GM23338 (cell line): ENCODE measurements at regions not wholly inside any gene's neighbourhood (a gene's known extent, or its start where the extent isn't known, plus 50 kb on each side); places are given as distances from the start of the nearest gene placed in this dataset.

Source experiments
- ATAC-seq: fragments of 200-7000 bp; cut with Tn5 transposase; 3 replicates; pipeline ENCODE4 v1.9.1; 2020
- DNase-seq: peaks from one replicate; pipeline ENCODE4 v3.0.0-alpha.2; 2015; ENCODE audit warnings: low spot score
- H2AFZ ChIP-seq: fragments of 200-600 bp; sonication (generic); 2 replicates; pipeline ENCODE4 v1.8.0; 2016; ENCODE audit warnings: antibody characterized with exemption, mild to moderate bottlenecking, moderate library complexity
- H3F3A ChIP-seq: fragments of 200-600 bp; sonication (generic); replicated peaks from 2 replicates; pipeline ENCODE4 v1.8.0; 2017; ENCODE audit warnings: antibody characterized with exemption, mixed run types, low read depth
- H3K27ac ChIP-seq: fragments of 200-600 bp; sonication (generic); 2 replicates; pipeline ENCODE4 v1.6.1; 2016; ENCODE audit warnings: low read depth
- H3K27me3 ChIP-seq: fragments of 200-600 bp; sonication (generic); 2 replicates; pipeline ENCODE4 v1.8.0; 2016; ENCODE audit warnings: mild to moderate bottlenecking, mixed run types, moderate library complexity; ENCODE audit not compliant: insufficient read depth
- H3K36me3 ChIP-seq: fragments of 200-600 bp; sonication (generic); 2 replicates; pipeline ENCODE4 v1.8.0; 2016; ENCODE audit warnings: mild to moderate bottlenecking; ENCODE audit not compliant: insufficient read depth
- H3K4me1 ChIP-seq: fragments of 200-600 bp; sonication (generic); 2 replicates; pipeline ENCODE4 v1.8.0; 2016; ENCODE audit warnings: mild to moderate bottlenecking, moderate library complexity; ENCODE audit not compliant: insufficient read depth
- H3K4me2 ChIP-seq: fragments of 200-600 bp; sonication (generic); 2 replicates; pipeline ENCODE4 v1.7.1; 2017; ENCODE audit warnings: mixed run types
- H3K4me3 ChIP-seq: fragments of 200-600 bp; sonication (generic); 2 replicates; pipeline ENCODE4 v1.6.1; 2016; ENCODE audit warnings: mixed run types
- H3K79me2 ChIP-seq: fragments of 200-600 bp; sonication (generic); replicated peaks from 2 replicates; pipeline ENCODE4 v1.8.0; 2017; ENCODE audit warnings: mild to moderate bottlenecking; ENCODE audit not compliant: insufficient read depth
- H3K9me2 ChIP-seq: fragments of 200-600 bp; sonication (generic); 2 replicates; pipeline ENCODE4 v1.8.0; 2017; ENCODE audit not compliant: insufficient read depth
- H4K20me1 ChIP-seq: fragments of 200-600 bp; sonication (generic); replicated peaks from 2 replicates; pipeline ENCODE4 v1.8.0; 2017; ENCODE audit warnings: mild to moderate bottlenecking; ENCODE audit not compliant: insufficient read depth
- H3K27ac Mint-ChIP-seq: 2 replicates; pipeline ENCODE4 v1.8.0; 2020; ENCODE audit warnings: inconsistent platforms, mild to moderate bottlenecking, moderate library complexity, mixed read lengths
- H3K27me3 Mint-ChIP-seq: 3 replicates; pipeline ENCODE4 v1.8.0; 2022; ENCODE audit warnings: low read depth, mild to moderate bottlenecking, moderate library complexity, mixed read lengths, inconsistent platforms; ENCODE audit not compliant: insufficient read depth, poor library complexity
- H3K36me3 Mint-ChIP-seq: 3 replicates; pipeline ENCODE4 v1.8.0; 2021; ENCODE audit warnings: low read depth, mild to moderate bottlenecking, inconsistent platforms, moderate library complexity, mixed read lengths
- H3K4me1 Mint-ChIP-seq: 3 replicates; pipeline ENCODE4 v1.8.0; 2020; ENCODE audit warnings: mild to moderate bottlenecking, inconsistent platforms, mixed read lengths
- H3K4me3 Mint-ChIP-seq: 3 replicates; pipeline ENCODE4 v1.8.0; 2021; ENCODE audit warnings: moderate library complexity, mild to moderate bottlenecking, inconsistent platforms, mixed read lengths
- H3K9me3 Mint-ChIP-seq: 3 replicates; pipeline ENCODE4 v1.8.0; 2020; ENCODE audit warnings: moderate library complexity, mild to moderate bottlenecking, inconsistent platforms, mixed read lengths
- CTCF ChIP-seq, 2 experiments: fragments of 200-600 bp in 1 of 2; sonication (generic) in 1 of 2; conservative IDR thresholded peaks; 2 replicates each; pipeline versions ENCODE4 v1.5.1 to v1.6.1; 2016 to 2017; ENCODE audit warnings: antibody characterized with exemption in 2 of 2, low read depth in 2 of 2, mild to moderate bottlenecking in 2 of 2, moderate library complexity in 1 of 2
- ETS1 ChIP-seq: IDR thresholded peaks from 2 replicates; pipeline ENCODE4 v1.6.1; 2016; ENCODE audit warnings: antibody characterized with exemption
- NANOG ChIP-seq: IDR thresholded peaks from 2 replicates; pipeline ENCODE4 v1.6.1; 2016; ENCODE audit warnings: antibody characterized with exemption, borderline replicate concordance
- POLR2AphosphoS5 ChIP-seq: IDR thresholded peaks from 2 replicates; pipeline ENCODE4 v1.6.1; 2016; ENCODE audit warnings: antibody characterized with exemption, low read depth
- REST ChIP-seq: IDR thresholded peaks from one replicate; pipeline ENCODE4 v1.6.1; 2018; ENCODE audit warnings: antibody characterized with exemption; ENCODE audit not compliant: unreplicated experiment
- STAT1 ChIP-seq: IDR thresholded peaks from one replicate; pipeline ENCODE4 v1.6.1; 2016; ENCODE audit warnings: antibody characterized with exemption; ENCODE audit not compliant: unreplicated experiment
- ZNF114 ChIP-seq: fragments of 250-450 bp; sonication (Bioruptor Pico); IDR thresholded peaks from 2 replicates; pipeline ENCODE4 v1.5.0; 2020; ENCODE audit warnings: mild to moderate bottlenecking, moderate library complexity
- ZNF331 ChIP-seq: fragments of 250-450 bp; sonication (Bioruptor Pico); IDR thresholded peaks from 2 replicates; pipeline ENCODE4 v1.5.0; 2020; ENCODE audit warnings: low read depth, mild to moderate bottlenecking, moderate library complexity
- ZNF462 ChIP-seq: fragments of 250-450 bp; sonication (Bioruptor Pico); IDR thresholded peaks from 2 replicates; pipeline ENCODE4 v1.5.0; 2020; ENCODE audit warnings: mild to moderate bottlenecking, moderate library complexity

- TF ChIP-seq REST, result no peak
- no peak for TF ChIP-seq STAT1
- TF ChIP-seq CTCF (conservative IDR thresholded peaks at IDR 0.05; ENCODE audit: low read depth in 2 of 2), result no peak
- no peak for TF ChIP-seq NANOG
- no peak for TF ChIP-seq POLR2AphosphoS5
- no peak for TF ChIP-seq ZNF462 (CRISPR knock-in tag)
- TF ChIP-seq ETS1, result no peak
- TF ChIP-seq ZNF114 (CRISPR knock-in tag), result no peak
- TF ChIP-seq ZNF331, result no peak
- H3K27ac Mint-ChIP-seq, result no peak overlapping the region
These were observed 101.0 kb upstream of the PDE1C start for GRCh38 chr7:32171248-32171647.

More at GRCh38 chr7:32171248-32171647, 101.0 kb upstream of the PDE1C start:
- Histone ChIP-seq H2AFZ (no peak overlapping the region), H3K36me3 (no peaks in the 10 kb centered on the region), H3K9me2 (peaks cover 9% of the 10 kb centered on the region; the same call in 1 of the 2 replicates), H3K27ac (no peak overlapping the region), H3K27me3 (no peaks in the 10 kb centered on the region), H4K20me1 (no peaks in the 10 kb centered on the region), H3F3A (no peaks in the 10 kb centered on the region), H3K4me1 (no peaks in the 10 kb centered on the region), H3K4me2 (no peak overlapping the region), H3K79me2 (no peaks in the 10 kb centered on the region), H3K4me3 (no peak overlapping the region)
- Mint-ChIP-seq H3K36me3 (no peaks in the 10 kb centered on the region), H3K27me3 (peaks cover 6% of the 10 kb centered on the region), H3K9me3 (no peaks in the 10 kb centered on the region), H3K4me3 (no peak overlapping the region), H3K4me1 (no peaks in the 10 kb centered on the region)
- ATAC-seq (no peak), DNase-seq (no peak)
